Right lobe of liver (tissue), 4 donors: ENCODE measurements at regions not wholly inside any gene's neighbourhood (a gene's known extent, or its start where the extent isn't known, plus 50 kb on each side); places are given as distances from the start of the nearest gene placed in this dataset.

Experiments
- CTCF ChIP-seq, 4 donors: fragments of 200-600 bp in 3 of 4; fragments of 450-650 bp in 1 of 4; IDR thresholded peaks; one replicate each; pipeline versions ENCODE4 v1.5.1 to v1.8.0; 2016 to 2022; ENCODE audit warnings: antibody characterized with exemption in 4 of 4, mild to moderate bottlenecking in 2 of 4
- POLR2A ChIP-seq: fragments of 450-650 bp; IDR thresholded peaks from one replicate; pipeline ENCODE4 v1.6.1; 2017; ENCODE audit warnings: antibody characterized with exemption, mild to moderate bottlenecking
- donor health status: DM: no; HTN: no; CAD: no.
- donor health status: DM: no; HTN: no; CAD: no.
- donor health status: DM: no; HTN: yes; CAD: no.

DNA sequence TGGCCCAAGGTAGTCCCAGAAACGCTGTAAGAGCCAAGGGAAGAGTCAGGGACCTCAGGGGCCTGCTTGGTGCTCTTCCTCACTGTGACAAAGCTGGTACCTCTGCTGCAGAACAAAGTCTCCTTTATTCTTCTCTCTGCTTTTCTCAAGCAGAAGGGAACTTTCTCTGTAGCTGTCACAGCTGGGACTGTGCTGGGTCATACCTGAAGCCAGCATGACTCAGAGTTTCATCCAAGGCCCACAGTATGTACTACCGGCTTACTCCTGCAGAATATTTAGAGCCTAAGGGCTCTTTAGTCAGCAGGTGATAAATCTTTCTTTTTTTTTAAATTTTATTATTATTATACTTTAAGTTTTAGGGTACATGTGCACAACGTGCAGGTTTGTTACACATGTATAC lies 183.2 kb downstream of the TINAG start:
- TF ChIP-seq CTCF (IDR thresholded peaks at IDR 0.05) (no peak), POLR2A (no peak)
